Neural progenitor cell (in vitro differentiated cells): ENCODE measurements at regions not wholly inside any gene's neighbourhood (a gene's known extent, or its start where the extent isn't known, plus 50 kb on each side); places are given as distances from the start of the nearest gene placed in this dataset.

Experiments used
- DNase-seq: peaks from one replicate; pipeline ENCODE4 v3.0.0-alpha.2; 2016; ENCODE audit warnings: low spot score
- H2AFZ ChIP-seq: fragments of 200-600 bp; sonication (generic); replicated peaks from 2 replicates; pipeline ENCODE4 v1.6.1; 2016; ENCODE audit warnings: antibody characterized with exemption
- H3F3A ChIP-seq: fragments of 200-600 bp; sonication (generic); 2 replicates; pipeline ENCODE4 v1.6.1; 2016; ENCODE audit warnings: antibody characterized with exemption, low read depth
- H3K27ac ChIP-seq: fragments of 200-600 bp; sonication (generic); 2 replicates; pipeline ENCODE4 v1.5.1; 2016; ENCODE audit warnings: mild to moderate bottlenecking
- H3K27me3 ChIP-seq: fragments of 200-600 bp; sonication (generic); 2 replicates; pipeline ENCODE4 v1.6.1; 2016; ENCODE audit warnings: mild to moderate bottlenecking, moderate library complexity
- H3K36me3 ChIP-seq: fragments of 200-600 bp; sonication (generic); 2 replicates; pipeline ENCODE4 v1.5.1; 2016
- H3K4me1 ChIP-seq: fragments of 200-600 bp; sonication (generic); 2 replicates; pipeline ENCODE4 v1.6.1; 2016; ENCODE audit warnings: mixed run types
- H3K4me2 ChIP-seq: fragments of 200-600 bp; sonication (generic); 2 replicates; pipeline ENCODE4 v1.6.1; 2016
- H3K4me3 ChIP-seq: fragments of 200-600 bp; sonication (generic); 2 replicates; pipeline ENCODE4 v1.5.1; 2016
- H3K79me2 ChIP-seq: fragments of 200-600 bp; sonication (generic); 2 replicates; pipeline ENCODE4 v1.6.1; 2016; ENCODE audit warnings: low read depth
- H3K9ac ChIP-seq: fragments of 200-600 bp; sonication (generic); 2 replicates; pipeline ENCODE4 v1.6.1; 2016
- H3K9me3 ChIP-seq: fragments of 200-600 bp; sonication (generic); 2 replicates; pipeline ENCODE4 v1.5.1; 2016; ENCODE audit warnings: low read depth
- H4K20me1 ChIP-seq: fragments of 200-600 bp; sonication (generic); 2 replicates; pipeline ENCODE4 v1.6.1; 2016; ENCODE audit warnings: low read depth
- H3K27ac Mint-ChIP-seq: 3 replicates; pipeline ENCODE4 v1.8.0; 2021; ENCODE audit warnings: mixed read lengths
- H3K27me3 Mint-ChIP-seq: 2 replicates; pipeline ENCODE4 v1.8.0; 2022; ENCODE audit warnings: low read depth, mild to moderate bottlenecking, inconsistent platforms, moderate library complexity, mixed read lengths; ENCODE audit not compliant: insufficient read depth
- H3K36me3 Mint-ChIP-seq: 3 replicates; pipeline ENCODE4 v1.8.0; 2021; ENCODE audit warnings: mixed read lengths
- H3K4me1 Mint-ChIP-seq: 3 replicates; pipeline ENCODE4 v1.8.0; 2021; ENCODE audit warnings: mixed read lengths
- H3K4me3 Mint-ChIP-seq: 3 replicates; pipeline ENCODE4 v1.8.0; 2021; ENCODE audit warnings: mild to moderate bottlenecking, moderate library complexity, mixed read lengths
- H3K9me3 Mint-ChIP-seq: 3 replicates; pipeline ENCODE4 v1.8.0; 2020; ENCODE audit warnings: mixed read lengths
- EZH2 ChIP-seq: fragments of 200-600 bp; sonication (generic); IDR thresholded peaks from 2 replicates; pipeline ENCODE4 v1.6.1; 2017; ENCODE audit warnings: antibody characterized with exemption, mild to moderate bottlenecking, moderate library complexity
- EZH2phosphoT487 ChIP-seq: fragments of 200-600 bp; sonication (generic); IDR thresholded peaks from 2 replicates; pipeline ENCODE4 v1.6.1; 2017; ENCODE audit warnings: antibody characterized with exemption
- TF ChIP-seq, protein P1 (sequence below): fragments of 200-600 bp; sonication (generic); IDR thresholded peaks from 2 replicates; pipeline ENCODE4 v1.5.1; 2017; ENCODE audit warnings: antibody characterized with exemption, mild to moderate bottlenecking

DNA sequence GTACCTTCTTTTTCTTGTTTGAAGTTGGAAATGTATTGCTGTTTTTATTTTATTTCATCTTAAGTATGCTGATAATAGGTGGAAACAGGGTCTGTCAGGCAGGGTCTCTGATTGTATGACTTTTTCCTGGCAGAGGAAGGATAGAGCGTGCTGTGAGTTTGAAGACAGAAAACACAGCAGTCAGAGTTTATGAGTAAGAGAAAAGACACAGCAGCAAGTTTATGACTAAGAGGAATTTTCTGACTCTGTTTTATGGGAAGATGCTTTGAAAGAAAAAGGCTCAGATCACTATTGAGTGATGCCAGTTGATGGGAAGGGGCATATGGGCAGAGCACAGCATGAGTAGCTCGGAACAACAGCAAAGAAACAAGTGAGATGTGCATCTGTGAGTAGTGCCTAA is 379.1 kb downstream of the MEIS1 start:
- Mint-ChIP-seq H3K9me3 (no peaks in the 10 kb centered on the region), H3K27ac (no peak overlapping the region), H3K36me3 (no peaks in the 10 kb centered on the region), H3K4me3 (no peak overlapping the region), H3K4me1 (no peaks in the 10 kb centered on the region), H3K27me3 (no peaks in the 10 kb centered on the region)
- no peaks in the 10 kb centered on the region for H4K20me1 ChIP-seq
- no peak overlapping the region for H3K4me2 ChIP-seq
- H3K4me1 ChIP-seq: no peaks in the 10 kb centered on the region
- no peak overlapping the region for H3K27ac ChIP-seq
- TF ChIP-seq EZH2phosphoT487 (no peak), EZH2 (no peak)
- TF ChIP-seq, protein P1, sequence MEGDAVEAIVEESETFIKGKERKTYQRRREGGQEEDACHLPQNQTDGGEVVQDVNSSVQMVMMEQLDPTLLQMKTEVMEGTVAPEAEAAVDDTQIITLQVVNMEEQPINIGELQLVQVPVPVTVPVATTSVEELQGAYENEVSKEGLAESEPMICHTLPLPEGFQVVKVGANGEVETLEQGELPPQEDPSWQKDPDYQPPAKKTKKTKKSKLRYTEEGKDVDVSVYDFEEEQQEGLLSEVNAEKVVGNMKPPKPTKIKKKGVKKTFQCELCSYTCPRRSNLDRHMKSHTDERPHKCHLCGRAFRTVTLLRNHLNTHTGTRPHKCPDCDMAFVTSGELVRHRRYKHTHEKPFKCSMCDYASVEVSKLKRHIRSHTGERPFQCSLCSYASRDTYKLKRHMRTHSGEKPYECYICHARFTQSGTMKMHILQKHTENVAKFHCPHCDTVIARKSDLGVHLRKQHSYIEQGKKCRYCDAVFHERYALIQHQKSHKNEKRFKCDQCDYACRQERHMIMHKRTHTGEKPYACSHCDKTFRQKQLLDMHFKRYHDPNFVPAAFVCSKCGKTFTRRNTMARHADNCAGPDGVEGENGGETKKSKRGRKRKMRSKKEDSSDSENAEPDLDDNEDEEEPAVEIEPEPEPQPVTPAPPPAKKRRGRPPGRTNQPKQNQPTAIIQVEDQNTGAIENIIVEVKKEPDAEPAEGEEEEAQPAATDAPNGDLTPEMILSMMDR: no peak
- no peaks in the 10 kb centered on the region for H3K9me3 ChIP-seq
- H3F3A ChIP-seq: no peaks in the 10 kb centered on the region
- no peak overlapping the region for H2AFZ ChIP-seq
- H3K4me3 ChIP-seq: no peak overlapping the region
- H3K36me3 ChIP-seq: no peaks in the 10 kb centered on the region
- no peaks in the 10 kb centered on the region for H3K27me3 ChIP-seq
- no peak overlapping the region for H3K9ac ChIP-seq
- no peak for DNase-seq
- H3K79me2 ChIP-seq: no peaks in the 10 kb centered on the region

DNA sequence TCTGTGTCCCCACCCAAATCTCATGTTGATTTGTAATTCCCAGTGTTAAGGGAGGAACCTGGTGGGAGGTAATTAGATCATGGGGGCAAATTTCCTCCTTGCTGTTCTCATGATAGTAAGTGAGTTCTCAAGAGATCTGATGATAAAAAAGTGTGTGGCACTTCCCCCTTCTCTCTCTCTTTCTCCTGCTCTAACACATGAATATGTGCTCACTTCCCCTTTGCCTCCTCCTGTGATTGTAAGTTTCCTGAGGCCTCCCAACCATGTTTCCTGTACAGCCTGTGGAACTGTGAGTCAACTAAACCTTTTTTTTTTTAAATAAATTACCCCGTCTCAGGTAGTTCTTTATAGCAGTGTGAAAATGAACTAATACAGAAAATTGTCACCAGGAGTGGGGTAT is 380.0 kb downstream of the MEIS1 start:
- no peak overlapping the region for H3K4me2 ChIP-seq
- no peaks in the 10 kb centered on the region for H3K36me3 ChIP-seq
- no peak overlapping the region for H2AFZ ChIP-seq
- no peaks in the 10 kb centered on the region for H3K9me3 ChIP-seq
- H3K4me1 ChIP-seq: no peaks in the 10 kb centered on the region
- H3K79me2 ChIP-seq: no peaks in the 10 kb centered on the region
- Mint-ChIP-seq H3K9me3 (peaks cover under 1% of the 10 kb centered on the region), H3K4me1 (no peaks in the 10 kb centered on the region), H3K36me3 (no peaks in the 10 kb centered on the region), H3K4me3 (no peak overlapping the region), H3K27me3 (no peaks in the 10 kb centered on the region), H3K27ac (no peak overlapping the region)
- H3K9ac ChIP-seq: no peak overlapping the region
- H3K27me3 ChIP-seq: no peaks in the 10 kb centered on the region
- DNase-seq: no peak
- no peaks in the 10 kb centered on the region for H4K20me1 ChIP-seq
- no peak overlapping the region for H3K4me3 ChIP-seq
- no peaks in the 10 kb centered on the region for H3F3A ChIP-seq
- TF ChIP-seq EZH2phosphoT487: no peak
- TF ChIP-seq EZH2: no peak
- TF ChIP-seq, protein P1: no peak
- no peak overlapping the region for H3K27ac ChIP-seq

DNA sequence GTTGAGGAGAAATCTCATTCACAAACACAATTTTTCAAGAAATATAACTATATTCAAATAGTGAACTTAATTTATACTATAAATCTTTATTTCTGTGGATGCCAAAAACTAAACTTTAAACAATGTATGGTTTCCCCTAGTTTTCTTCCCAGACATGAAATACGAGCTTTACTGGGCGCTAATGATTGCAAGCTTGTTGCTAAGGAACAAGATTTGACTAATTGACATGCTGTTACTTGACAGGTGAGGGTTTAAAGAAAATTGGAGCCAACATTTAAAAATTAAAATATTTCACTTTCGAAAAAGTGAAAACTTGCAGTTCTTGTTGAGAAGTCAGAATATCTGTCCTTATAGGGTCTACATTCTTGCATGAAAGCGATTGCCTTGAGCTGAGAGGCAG is 381.0 kb downstream of the MEIS1 start:
- Histone ChIP-seq H3K79me2 (no peaks in the 10 kb centered on the region), H2AFZ (no peak overlapping the region), H3K4me2 (no peak overlapping the region), H3K4me1 (no peaks in the 10 kb centered on the region), H3K4me3 (no peak overlapping the region), H3K27me3 (no peaks in the 10 kb centered on the region), H3K9ac (no peak overlapping the region), H3K27ac (no peak overlapping the region), H4K20me1 (no peaks in the 10 kb centered on the region), H3K9me3 (no peaks in the 10 kb centered on the region), H3K36me3 (no peaks in the 10 kb centered on the region), H3F3A (no peaks in the 10 kb centered on the region)
- no peak for DNase-seq
- Mint-ChIP-seq H3K36me3 (no peaks in the 10 kb centered on the region), H3K27ac (no peak overlapping the region), H3K4me3 (no peak overlapping the region), H3K27me3 (peaks cover under 1% of the 10 kb centered on the region), H3K4me1 (no peaks in the 10 kb centered on the region), H3K9me3 (peaks cover 2% of the 10 kb centered on the region)
- TF ChIP-seq EZH2: no peak

DNA sequence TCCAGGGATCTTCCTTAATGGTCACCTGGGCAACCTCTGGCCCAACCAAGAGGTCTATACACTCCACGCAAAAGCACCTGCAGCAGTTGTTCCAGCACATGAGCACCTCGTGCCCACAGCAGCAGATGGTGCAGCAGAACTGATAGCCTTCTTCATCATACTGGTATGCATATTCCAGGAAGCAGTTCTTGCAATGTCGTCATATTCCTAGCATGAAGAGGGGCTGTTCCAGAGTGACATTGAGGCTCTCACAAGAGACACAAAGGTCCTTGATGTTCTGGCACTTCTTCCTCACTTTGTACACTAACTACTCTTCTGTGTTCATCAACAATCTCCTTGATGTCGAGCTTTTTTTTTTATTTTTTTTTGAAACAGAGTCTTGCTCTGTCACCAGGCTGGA is 386.2 kb downstream of the MEIS1 start:
- H4K20me1 ChIP-seq: no peaks in the 10 kb centered on the region

More for the DNA sequence above, 386.2 kb downstream of the MEIS1 start:
- H3K36me3 Mint-ChIP-seq: no peaks in the 10 kb centered on the region
- H3K79me2 ChIP-seq: no peaks in the 10 kb centered on the region
- H3K4me1 ChIP-seq: peaks cover 6% of the 10 kb centered on the region
- TF ChIP-seq, protein P1: no peak
- no peak for TF ChIP-seq EZH2
- TF ChIP-seq EZH2phosphoT487: no peak
- no peaks in the 10 kb centered on the region for H3K36me3 ChIP-seq
- H2AFZ ChIP-seq: no peak overlapping the region
- no peak overlapping the region for H3K4me3 Mint-ChIP-seq
- no peak overlapping the region for H3K27ac ChIP-seq
- no peak for DNase-seq
- H3K27me3 ChIP-seq: no peaks in the 10 kb centered on the region
- H3K27me3 Mint-ChIP-seq: peaks cover 3% of the 10 kb centered on the region
- no peaks in the 10 kb centered on the region for H3K9me3 ChIP-seq
- peaks cover 2% of the 10 kb centered on the region for H3K9me3 Mint-ChIP-seq
- no peaks in the 10 kb centered on the region for H3K4me1 Mint-ChIP-seq
- no peak overlapping the region for H3K27ac Mint-ChIP-seq
- no peak overlapping the region for H3K9ac ChIP-seq
- no peak overlapping the region for H3K4me2 ChIP-seq
- no peaks in the 10 kb centered on the region for H3F3A ChIP-seq
- H3K4me3 ChIP-seq: no peak overlapping the region
